ENCODE measurements at regions not wholly inside any gene's neighbourhood (a gene's known extent, or its start where the extent isn't known, plus 50 kb on each side); places are given as distances from the start of the nearest gene placed in this dataset.

GRCh38 chr5:68698025-68698940 lies 395.5 kb upstream of the SLC30A5 start:
- H3K4me3 ChIP-seq (ENCODE audit: low read depth, poor library complexity, severe bottlenecking) = no peak overlapping the region
- 86 to 88% methylated on average over 4 of the region's 4 CpGs for WGBS, 2 donors
- TF ChIP-seq POLR2A (IDR thresholded peaks at IDR 0.05) = no peak
- TF ChIP-seq, protein P1, sequence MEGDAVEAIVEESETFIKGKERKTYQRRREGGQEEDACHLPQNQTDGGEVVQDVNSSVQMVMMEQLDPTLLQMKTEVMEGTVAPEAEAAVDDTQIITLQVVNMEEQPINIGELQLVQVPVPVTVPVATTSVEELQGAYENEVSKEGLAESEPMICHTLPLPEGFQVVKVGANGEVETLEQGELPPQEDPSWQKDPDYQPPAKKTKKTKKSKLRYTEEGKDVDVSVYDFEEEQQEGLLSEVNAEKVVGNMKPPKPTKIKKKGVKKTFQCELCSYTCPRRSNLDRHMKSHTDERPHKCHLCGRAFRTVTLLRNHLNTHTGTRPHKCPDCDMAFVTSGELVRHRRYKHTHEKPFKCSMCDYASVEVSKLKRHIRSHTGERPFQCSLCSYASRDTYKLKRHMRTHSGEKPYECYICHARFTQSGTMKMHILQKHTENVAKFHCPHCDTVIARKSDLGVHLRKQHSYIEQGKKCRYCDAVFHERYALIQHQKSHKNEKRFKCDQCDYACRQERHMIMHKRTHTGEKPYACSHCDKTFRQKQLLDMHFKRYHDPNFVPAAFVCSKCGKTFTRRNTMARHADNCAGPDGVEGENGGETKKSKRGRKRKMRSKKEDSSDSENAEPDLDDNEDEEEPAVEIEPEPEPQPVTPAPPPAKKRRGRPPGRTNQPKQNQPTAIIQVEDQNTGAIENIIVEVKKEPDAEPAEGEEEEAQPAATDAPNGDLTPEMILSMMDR (IDR thresholded peaks at IDR 0.05) = no peak
- intact Hi-C loops (cut with DNase I; ENCODE audit: low total_unique reads) = no loop called here
- no peak for DNase-seq (ENCODE audit: low spot score in 2 of 2)

GRCh38 chr5:68699966-68700365 lies 393.8 kb upstream of the SLC30A5 start:
- no peak for DNase-seq (ENCODE audit: low spot score in 2 of 2)
- intact Hi-C loops (cut with DNase I; ENCODE audit: low total_unique reads) = no loop called here
- WGBS, 2 donors = 92 to 96% methylated on average over 2 of the region's 2 CpGs
- no peak overlapping the region for H3K4me3 ChIP-seq (ENCODE audit: low read depth, poor library complexity, severe bottlenecking)
- TF ChIP-seq POLR2A (IDR thresholded peaks at IDR 0.05) = no peak
- TF ChIP-seq, protein P1 (IDR thresholded peaks at IDR 0.05) = no peak

- intact Hi-C loops (cut with DNase I; ENCODE audit: low total_unique reads) = no loop called here
- H3K4me3 ChIP-seq (ENCODE audit: low read depth, poor library complexity, severe bottlenecking) = no peak overlapping the region
- no peak for DNase-seq (ENCODE audit: low spot score in 2 of 2)
- WGBS, 2 donors = 66 to 69% methylated on average over 2 of the region's 2 CpGs
- no peak for TF ChIP-seq POLR2A (IDR thresholded peaks at IDR 0.05)
- TF ChIP-seq, protein P1 (IDR thresholded peaks at IDR 0.05) = no peak
Observed at GRCh38 chr5:68707575-68707974, 386.2 kb upstream of the SLC30A5 start.

- intact Hi-C loops (cut with DNase I; ENCODE audit: low total_unique reads) = no loop called here
- WGBS, 2 donors = 91 to 92% methylated on average over 7 of the region's 7 CpGs
- H3K4me3 ChIP-seq (ENCODE audit: low read depth, poor library complexity, severe bottlenecking) = no peak overlapping the region
- no peak for TF ChIP-seq POLR2A (IDR thresholded peaks at IDR 0.05)
- TF ChIP-seq, protein P1 (IDR thresholded peaks at IDR 0.05) = no peak
- no peak for DNase-seq (ENCODE audit: low spot score in 2 of 2)
Observed at GRCh38 chr5:68708156-68708841, 385.5 kb upstream of the SLC30A5 start.

DNA sequence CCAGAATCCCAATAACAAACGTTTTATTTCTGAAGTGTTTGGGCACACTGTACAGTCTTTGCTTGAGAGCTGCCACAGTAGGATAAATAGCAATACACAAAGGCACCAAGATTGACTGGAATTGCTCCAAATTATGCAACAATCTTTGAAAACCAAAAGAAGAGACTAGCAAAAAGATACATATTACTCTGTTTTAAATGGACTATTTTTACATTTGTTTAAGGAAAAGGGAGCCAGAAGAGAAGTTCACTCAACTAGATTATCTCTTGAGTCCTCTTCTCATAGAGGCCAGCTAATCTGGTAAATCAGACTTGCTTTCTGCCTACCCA lies 385.0 kb upstream of the SLC30A5 start:
- 42 to 43% methylated on average over 1 of the region's 1 CpG for WGBS, 2 donors
- no peak overlapping the region for H3K4me3 ChIP-seq (ENCODE audit: low read depth, poor library complexity, severe bottlenecking)
- TF ChIP-seq, protein P1 (IDR thresholded peaks at IDR 0.05) = no peak
- TF ChIP-seq POLR2A (IDR thresholded peaks at IDR 0.05) = no peak
- intact Hi-C loops (cut with DNase I; ENCODE audit: low total_unique reads) = no loop called here
- DNase-seq (ENCODE audit: low spot score in 2 of 2) = no peak

Measured in lower leg skin (tissue), 4 donors.